Endothelial cell of umbilical vein (primary cell): ENCODE measurements at regions not wholly inside any gene's neighbourhood (a gene's known extent, or its start where the extent isn't known, plus 50 kb on each side); places are given as distances from the start of the nearest gene placed in this dataset.

Experiments
- BruUV-seq: library from RNA; stranded (reverse); fragments of 400-500 nt; replicated peaks from 2 replicates; lab custom pipeline; 2021; lab: Mats Ljungman, UMichigan
- CTCF ChIA-PET: fragments of 300-600, 350-600 bp; sonication (Branson Sonifier 250); formaldehyde crosslinking; loops from one replicate; lab custom pipeline; 2021; ENCODE audit warnings: antibody characterized with exemption, inconsistent platforms; lab: Charles Lee
- POLR2A ChIA-PET: fragments of 300-600, 350-600 bp; sonication (Branson Sonifier 250); formaldehyde crosslinking; loops from one replicate; lab custom pipeline; 2021; ENCODE audit warnings: antibody characterized with exemption, inconsistent platforms; lab: Charles Lee
- DNase-seq: peaks from one replicate; pipeline ENCODE4 v3.0.0-alpha.2; 2011; ENCODE audit warnings: low read depth, low spot score
- FAIRE-seq: peaks from 2 replicates; lab custom pipeline; 2011; peaks lifted over from hg19 to GRCh38; lab: Jason Lieb, UNC
- H2AFZ ChIP-seq: 2 replicates; pipeline ENCODE4 v1.6.0; 2012; ENCODE audit warnings: low read depth, low read length, control low read depth, inconsistent platforms
- H3K27ac ChIP-seq: 2 replicates; pipeline ENCODE4 v1.5.1; 2011; ENCODE audit warnings: low read depth, mild to moderate bottlenecking, control low read depth, low read length, moderate library complexity; ENCODE audit not compliant: insufficient read depth
- H3K27me3 ChIP-seq, 2 experiments: 2 replicates each; pipeline versions ENCODE4 v1.6.0 to v1.6.1; 2011; ENCODE audit warnings: low read length in 2 of 2, mixed read lengths in 1 of 2; ENCODE audit not compliant: control insufficient read depth in 2 of 2, insufficient read depth in 2 of 2
- H3K36me3 ChIP-seq, 2 experiments: 2 replicates in 1 of 2; 3 replicates in 1 of 2; pipeline ENCODE4 v1.5.1; 2011; ENCODE audit warnings: low read length in 2 of 2, mild to moderate bottlenecking in 1 of 2, moderate library complexity in 1 of 2; ENCODE audit not compliant: control insufficient read depth in 2 of 2, insufficient read depth in 2 of 2; ENCODE audit errors: extremely low read depth in 1 of 2
- H3K4me1 ChIP-seq: 3 replicates; pipeline ENCODE4 v1.5.1; 2011; ENCODE audit warnings: mild to moderate bottlenecking, low read length; ENCODE audit not compliant: control insufficient read depth, insufficient read depth; ENCODE audit errors: extremely low read depth
- H3K4me2 ChIP-seq: 2 replicates; pipeline ENCODE4 v1.6.1; 2011; ENCODE audit warnings: low read length, control low read depth, mixed read lengths; ENCODE audit not compliant: insufficient read depth
- H3K4me3 ChIP-seq, 3 experiments: fragments of 200-600 bp in 1 of 3; sonication (generic), shearing (Covaris generic) in 1 of 3; replicated peaks in 1 of 3; 2 replicates each; pipeline ENCODE4 v1.5.1; 2011 to 2016; ENCODE audit warnings: control low read depth in 3 of 3, low read length in 3 of 3, mild to moderate bottlenecking in 2 of 3, inconsistent platforms in 1 of 3, low read depth in 1 of 3, moderate library complexity in 1 of 3; ENCODE audit not compliant: insufficient read depth in 1 of 3
- H3K79me2 ChIP-seq: 2 replicates; pipeline ENCODE4 v1.6.0; 2012; ENCODE audit warnings: low read length, inconsistent platforms; ENCODE audit not compliant: control insufficient read depth, insufficient read depth
- H3K9ac ChIP-seq: replicated peaks from 2 replicates; pipeline ENCODE3; 2011; ENCODE audit warnings: low read length, control low read depth; ENCODE audit not compliant: insufficient read depth; ENCODE audit errors: extremely low read depth
- H3K9me1 ChIP-seq: replicated peaks from 3 replicates; pipeline ENCODE4 v1.6.0; 2011; ENCODE audit warnings: mild to moderate bottlenecking, low read length; ENCODE audit not compliant: control insufficient read depth, insufficient read depth; ENCODE audit errors: extremely low read depth
- H3K9me3 ChIP-seq: replicated peaks from 2 replicates; pipeline ENCODE4 v1.5.1; 2012; ENCODE audit warnings: low read length, inconsistent platforms; ENCODE audit not compliant: control insufficient read depth, insufficient read depth
- H4K20me1 ChIP-seq: replicated peaks from 2 replicates; pipeline ENCODE3; 2011; ENCODE audit warnings: mild to moderate bottlenecking, low read length; ENCODE audit not compliant: control insufficient read depth, insufficient read depth; ENCODE audit errors: extremely low read depth
- EZH2 ChIP-seq: IDR thresholded peaks from 2 replicates; pipeline ENCODE4 v1.6.1; 2012; ENCODE audit warnings: borderline replicate concordance, low read depth, mild to moderate bottlenecking, moderate library complexity, low read length, inconsistent platforms; ENCODE audit not compliant: severe bottlenecking
- FOS ChIP-seq: IDR thresholded peaks from 2 replicates; pipeline ENCODE4 v1.6.1; 2011; ENCODE audit warnings: mild to moderate bottlenecking, low read length, moderate library complexity, borderline replicate concordance; ENCODE audit not compliant: insufficient read depth
- GATA2 ChIP-seq: IDR thresholded peaks from 2 replicates; pipeline ENCODE4 v1.7.0; 2011; ENCODE audit warnings: low read depth, mild to moderate bottlenecking, moderate library complexity, mixed read lengths, low read length; ENCODE audit not compliant: insufficient read length, insufficient read depth
- JUN ChIP-seq: IDR thresholded peaks from 2 replicates; pipeline ENCODE4 v1.6.1; 2011; ENCODE audit warnings: borderline replicate concordance, low read depth; ENCODE audit not compliant: insufficient read length, insufficient read depth
- MYC ChIP-seq: IDR thresholded peaks from one replicate; pipeline ENCODE4 v1.6.1; 2011; ENCODE audit warnings: mild to moderate bottlenecking, low read depth, low read length
- POLR2A ChIP-seq: IDR thresholded peaks from 2 replicates; pipeline ENCODE4 v1.6.1; 2012; ENCODE audit warnings: low read depth, mild to moderate bottlenecking, control low read depth, low read length
- POLR2AphosphoS5 ChIP-seq: IDR thresholded peaks from 2 replicates; pipeline ENCODE4 v1.6.1; 2012; ENCODE audit warnings: low read depth, mild to moderate bottlenecking, control low read depth, low read length, moderate library complexity; ENCODE audit not compliant: insufficient read depth
- dilution Hi-C: fragments of 300-500 bp; cut with MboI; formaldehyde crosslinking; loops from one replicate; pipeline ENCODE4 v1.15.0; 2019; ENCODE audit warnings: low sequenced_read_pairs; ENCODE audit not compliant: extremely low pct_ligation_motif_present
- intact Hi-C: fragments of 100-400 bp; cut with micrococcal nuclease; formaldehyde crosslinking; loops from one replicate; pipeline ENCODE4 v1.10.0; 2022
- TF ChIP-seq, protein P1 (sequence below): IDR thresholded peaks from 2 replicates; pipeline ENCODE4 v1.6.1; 2011; ENCODE audit not compliant: insufficient read depth, insufficient read length
- TF ChIP-seq, protein P2 (sequence below), 2 donors: IDR thresholded peaks; 1 replicate in 1 of 2; 2 replicates in 1 of 2; pipeline ENCODE4 v1.5.1; 2011; ENCODE audit warnings: low read length in 2 of 2, mild to moderate bottlenecking in 2 of 2, moderate library complexity in 2 of 2, control low read depth in 1 of 2, inconsistent platforms in 1 of 2, low read depth in 1 of 2; ENCODE audit not compliant: insufficient read depth in 1 of 2; ENCODE audit errors: extremely low read depth in 1 of 2

DNA sequence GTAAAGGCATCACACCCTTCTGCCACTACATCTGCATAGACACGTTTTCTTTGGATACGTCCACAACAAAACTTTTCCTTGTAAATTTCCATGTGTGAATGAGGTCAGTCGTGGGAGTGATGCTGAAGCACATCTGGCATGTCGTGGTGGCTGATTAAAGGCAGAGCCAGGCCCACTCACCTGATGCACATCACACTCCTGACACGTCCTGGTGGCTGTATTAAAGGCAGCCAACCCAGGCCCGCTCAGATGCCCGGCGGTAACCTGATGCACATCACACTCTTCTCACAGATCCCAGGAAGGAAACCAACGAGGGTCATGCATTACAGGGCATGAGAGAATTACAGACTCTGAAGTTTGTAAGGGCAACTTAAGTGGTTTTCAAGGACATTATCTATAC is 321.6 kb upstream of the B3GAT1 start:
- no peaks in the 10 kb centered on the region for H3K79me2 ChIP-seq
- no peaks in the 10 kb centered on the region for H3K27me3 ChIP-seq
- H4K20me1 ChIP-seq = no peaks in the 10 kb centered on the region
- ChIA-PET POLR2A (no interaction called here), CTCF (interaction anchor here (0.6 kb wide), 1 partner anchor 211 kb away, joined by 3 read pairs; no protein-coding TSS in a partner anchor)
- no peaks in the 10 kb centered on the region for H3K9me3 ChIP-seq
- no peaks in the 10 kb centered on the region for H3K4me1 ChIP-seq
- no peak overlapping the region for H3K4me3 ChIP-seq
- H2AFZ ChIP-seq = no peak overlapping the region
- DNase-seq (no peak), FAIRE-seq (no peak)
- dilution Hi-C loops = no loop called here
- no TSS peak for BruUV-seq
- no peak overlapping the region for H3K27ac ChIP-seq
- H3K36me3 ChIP-seq = no peaks in the 10 kb centered on the region
- TF ChIP-seq, protein P1, sequence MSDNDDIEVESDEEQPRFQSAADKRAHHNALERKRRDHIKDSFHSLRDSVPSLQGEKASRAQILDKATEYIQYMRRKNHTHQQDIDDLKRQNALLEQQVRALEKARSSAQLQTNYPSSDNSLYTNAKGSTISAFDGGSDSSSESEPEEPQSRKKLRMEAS = no peak
- TF ChIP-seq FOS = no peak
- TF ChIP-seq POLR2A = no peak
- no peak for TF ChIP-seq MYC
- no peak for TF ChIP-seq GATA2
- TF ChIP-seq EZH2 = no peak
- no peak for TF ChIP-seq POLR2AphosphoS5
- TF ChIP-seq, protein P2, sequence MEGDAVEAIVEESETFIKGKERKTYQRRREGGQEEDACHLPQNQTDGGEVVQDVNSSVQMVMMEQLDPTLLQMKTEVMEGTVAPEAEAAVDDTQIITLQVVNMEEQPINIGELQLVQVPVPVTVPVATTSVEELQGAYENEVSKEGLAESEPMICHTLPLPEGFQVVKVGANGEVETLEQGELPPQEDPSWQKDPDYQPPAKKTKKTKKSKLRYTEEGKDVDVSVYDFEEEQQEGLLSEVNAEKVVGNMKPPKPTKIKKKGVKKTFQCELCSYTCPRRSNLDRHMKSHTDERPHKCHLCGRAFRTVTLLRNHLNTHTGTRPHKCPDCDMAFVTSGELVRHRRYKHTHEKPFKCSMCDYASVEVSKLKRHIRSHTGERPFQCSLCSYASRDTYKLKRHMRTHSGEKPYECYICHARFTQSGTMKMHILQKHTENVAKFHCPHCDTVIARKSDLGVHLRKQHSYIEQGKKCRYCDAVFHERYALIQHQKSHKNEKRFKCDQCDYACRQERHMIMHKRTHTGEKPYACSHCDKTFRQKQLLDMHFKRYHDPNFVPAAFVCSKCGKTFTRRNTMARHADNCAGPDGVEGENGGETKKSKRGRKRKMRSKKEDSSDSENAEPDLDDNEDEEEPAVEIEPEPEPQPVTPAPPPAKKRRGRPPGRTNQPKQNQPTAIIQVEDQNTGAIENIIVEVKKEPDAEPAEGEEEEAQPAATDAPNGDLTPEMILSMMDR (IDR thresholded peaks at IDR 0.05; ENCODE audit: extremely low read depth in 1 of 2, insufficient read depth in 1 of 2, low read depth in 1 of 2, low read length in 2 of 2) = no peak
- TF ChIP-seq JUN = no peak
- no peak overlapping the region for H3K4me2 ChIP-seq
- intact Hi-C loops = no loop called here
- H3K9me1 ChIP-seq = no peaks in the 10 kb centered on the region
- H3K9ac ChIP-seq = no peak overlapping the region
